ENCODE measurements at regions not wholly inside any gene's neighbourhood (a gene's known extent, or its start where the extent isn't known, plus 50 kb on each side); places are given as distances from the start of the nearest gene placed in this dataset.

DNA sequence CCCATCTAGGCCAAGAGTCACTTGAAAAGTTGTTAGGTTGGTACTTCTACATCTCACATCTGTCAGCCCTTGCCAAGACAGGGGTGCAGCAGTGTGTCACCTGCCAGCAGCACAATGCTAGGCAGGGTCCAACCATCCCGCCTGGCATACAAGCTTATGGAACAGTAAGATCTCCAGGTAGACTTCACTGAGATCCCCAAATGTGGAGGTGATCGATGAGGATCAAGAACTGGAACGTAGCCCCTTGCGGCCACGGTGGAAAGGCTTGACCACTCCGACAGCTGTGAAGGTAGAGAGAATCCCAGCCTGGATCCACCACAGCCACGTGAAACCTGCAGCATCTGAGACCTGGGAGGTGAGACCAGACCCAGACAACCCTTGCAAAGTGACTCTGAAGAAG, 696.0 kb upstream of the LMO3 start:
- TF ChIP-seq, protein P1, sequence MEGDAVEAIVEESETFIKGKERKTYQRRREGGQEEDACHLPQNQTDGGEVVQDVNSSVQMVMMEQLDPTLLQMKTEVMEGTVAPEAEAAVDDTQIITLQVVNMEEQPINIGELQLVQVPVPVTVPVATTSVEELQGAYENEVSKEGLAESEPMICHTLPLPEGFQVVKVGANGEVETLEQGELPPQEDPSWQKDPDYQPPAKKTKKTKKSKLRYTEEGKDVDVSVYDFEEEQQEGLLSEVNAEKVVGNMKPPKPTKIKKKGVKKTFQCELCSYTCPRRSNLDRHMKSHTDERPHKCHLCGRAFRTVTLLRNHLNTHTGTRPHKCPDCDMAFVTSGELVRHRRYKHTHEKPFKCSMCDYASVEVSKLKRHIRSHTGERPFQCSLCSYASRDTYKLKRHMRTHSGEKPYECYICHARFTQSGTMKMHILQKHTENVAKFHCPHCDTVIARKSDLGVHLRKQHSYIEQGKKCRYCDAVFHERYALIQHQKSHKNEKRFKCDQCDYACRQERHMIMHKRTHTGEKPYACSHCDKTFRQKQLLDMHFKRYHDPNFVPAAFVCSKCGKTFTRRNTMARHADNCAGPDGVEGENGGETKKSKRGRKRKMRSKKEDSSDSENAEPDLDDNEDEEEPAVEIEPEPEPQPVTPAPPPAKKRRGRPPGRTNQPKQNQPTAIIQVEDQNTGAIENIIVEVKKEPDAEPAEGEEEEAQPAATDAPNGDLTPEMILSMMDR (IDR thresholded peaks at IDR 0.05), result no peak
- TF ChIP-seq EZH2 (IDR thresholded peaks at IDR 0.05; ENCODE audit: borderline replicate concordance, insufficient read depth, low read depth, low read length, poor library complexity, severe bottlenecking), result no peak

Measured in B cell (primary cell).